CD14-positive monocyte (primary cell): ENCODE measurements at regions not wholly inside any gene's neighbourhood (a gene's known extent, or its start where the extent isn't known, plus 50 kb on each side); places are given as distances from the start of the nearest gene placed in this dataset.

Experiments used
- DNase-seq, 3 donors: peaks; one replicate each; pipeline ENCODE4 v3.0.0-alpha.2; 2011 to 2022
- H2AFZ ChIP-seq: 2 replicates; pipeline ENCODE4 v1.6.0; 2012; ENCODE audit warnings: mild to moderate bottlenecking, low read depth, low read length, inconsistent platforms; ENCODE audit not compliant: insufficient read depth, poor library complexity, severe bottlenecking
- H3K27ac ChIP-seq, 2 donors: 1 replicate in 1 of 2; 2 replicates in 1 of 2; pipeline ENCODE4 v1.5.1; 2012 to 2013; ENCODE audit warnings: low read length in 2 of 2, control low read depth in 1 of 2, inconsistent platforms in 1 of 2, low read depth in 1 of 2, mild to moderate bottlenecking in 1 of 2
- H3K27me3 ChIP-seq, 2 donors: one replicate each; pipeline versions ENCODE4 v1.6.0 to v1.6.1; 2011 to 2013; ENCODE audit warnings: low read length in 2 of 2; ENCODE audit not compliant: control insufficient read depth in 2 of 2, insufficient read depth in 2 of 2
- H3K36me3 ChIP-seq, 2 donors: replicated peaks in 1 of 2; 1 replicate in 1 of 2; 2 replicates in 1 of 2; pipeline versions ENCODE4 v1.5.1 to v1.6.1; 2012 to 2013; ENCODE audit warnings: low read length in 2 of 2, control low read depth in 1 of 2, inconsistent platforms in 1 of 2, mild to moderate bottlenecking in 1 of 2; ENCODE audit not compliant: insufficient read depth in 2 of 2, control insufficient read depth in 1 of 2
- H3K4me1 ChIP-seq, 2 donors: 1 replicate in 1 of 2; 2 replicates in 1 of 2; pipeline versions ENCODE4 v1.5.1 to v1.6.1; 2012 to 2013; ENCODE audit warnings: low read length in 2 of 2, control low read depth in 1 of 2, inconsistent platforms in 1 of 2, mild to moderate bottlenecking in 1 of 2, moderate library complexity in 1 of 2; ENCODE audit not compliant: insufficient read depth in 2 of 2, control insufficient read depth in 1 of 2
- H3K4me2 ChIP-seq: replicated peaks from 2 replicates; pipeline ENCODE3; 2012; ENCODE audit warnings: low read length, moderate library complexity, mild to moderate bottlenecking; ENCODE audit not compliant: poor library complexity, severe bottlenecking; ENCODE audit errors: extremely low read depth
- H3K4me3 ChIP-seq, 3 experiments: fragments of 200-600 bp in 1 of 3; sonication (generic) in 1 of 3; replicated peaks in 1 of 3; 1 replicate in 2 of 3; 2 replicates in 1 of 3; pipeline ENCODE4 v1.5.1; 2011 to 2013; ENCODE audit warnings: low read length in 3 of 3, mild to moderate bottlenecking in 3 of 3, control low read depth in 2 of 3, low read depth in 2 of 3, inconsistent platforms in 1 of 3, moderate library complexity in 1 of 3
- H3K79me2 ChIP-seq: 2 replicates; pipeline ENCODE4 v1.6.0; 2012; ENCODE audit warnings: mild to moderate bottlenecking, control low read depth, inconsistent platforms, low read length, moderate library complexity; ENCODE audit not compliant: insufficient read depth
- H3K9ac ChIP-seq: 2 replicates; pipeline ENCODE4 v1.6.0; 2017; ENCODE audit warnings: low read length, mild to moderate bottlenecking; ENCODE audit not compliant: insufficient read depth, poor library complexity, severe bottlenecking
- H3K9me3 ChIP-seq, 2 donors: replicated peaks in 1 of 2; 1 replicate in 1 of 2; 2 replicates in 1 of 2; pipeline versions ENCODE4 v1.5.1 to v1.6.1; 2012 to 2013; ENCODE audit warnings: low read length in 2 of 2, control low read depth in 1 of 2; ENCODE audit not compliant: control insufficient read depth in 1 of 2, insufficient read depth in 1 of 2
- H4K20me1 ChIP-seq: 2 replicates; pipeline ENCODE4 v1.6.0; 2012; ENCODE audit warnings: mild to moderate bottlenecking, low read length, control low read depth, moderate library complexity; ENCODE audit not compliant: insufficient read depth
- H3K27ac Mint-ChIP-seq, 7 donors: one replicate each; pipeline ENCODE4 v1.8.0; 2020; ENCODE audit warnings: mild to moderate bottlenecking in 7 of 7, mixed read lengths in 7 of 7, moderate library complexity in 6 of 7, inconsistent platforms in 2 of 7
- H3K27me3 Mint-ChIP-seq, 3 donors: one replicate each; pipeline ENCODE4 v1.8.0; 2021 to 2022; ENCODE audit warnings: low read depth in 3 of 3, mild to moderate bottlenecking in 3 of 3, mixed read lengths in 3 of 3, moderate library complexity in 3 of 3, inconsistent platforms in 1 of 3
- H3K36me3 Mint-ChIP-seq, 2 donors: one replicate each; pipeline ENCODE4 v1.8.0; 2020; ENCODE audit warnings: mixed read lengths in 2 of 2, inconsistent platforms in 1 of 2, mild to moderate bottlenecking in 1 of 2
- H3K4me1 Mint-ChIP-seq: one replicate; pipeline ENCODE4 v1.8.0; 2020; ENCODE audit warnings: mild to moderate bottlenecking, mixed read lengths
- H3K4me3 Mint-ChIP-seq, 2 donors: one replicate each; pipeline ENCODE4 v1.8.0; 2020; ENCODE audit warnings: mild to moderate bottlenecking in 2 of 2, mixed read lengths in 2 of 2, moderate library complexity in 1 of 2
- H3K9me3 Mint-ChIP-seq, 7 donors: one replicate each; pipeline ENCODE4 v1.8.0; 2020 to 2022; ENCODE audit warnings: mixed read lengths in 7 of 7, mild to moderate bottlenecking in 6 of 7, moderate library complexity in 6 of 7, inconsistent platforms in 2 of 7
- WGBS: methylation state at CpG from one replicate; pipeline ENCODE4 v1.1.5; 2013; ENCODE audit warnings: missing lambda C conversion rate; ENCODE audit not compliant: insufficient coverage; 5-methylcytosine and 5-hydroxymethylcytosine counted together
- intact Hi-C, 2 donors: fragments of 100-400 bp; cut with micrococcal nuclease; formaldehyde crosslinking; loops; one replicate each; pipeline versions ENCODE4 v1.15.0 to v1.15.1; 2023
- TF ChIP-seq, protein P1 (sequence below): fragments of 200-600 bp; IDR thresholded peaks from one replicate; pipeline ENCODE4 v1.8.0; 2022; ENCODE audit warnings: antibody characterized with exemption, mild to moderate bottlenecking

DNA sequence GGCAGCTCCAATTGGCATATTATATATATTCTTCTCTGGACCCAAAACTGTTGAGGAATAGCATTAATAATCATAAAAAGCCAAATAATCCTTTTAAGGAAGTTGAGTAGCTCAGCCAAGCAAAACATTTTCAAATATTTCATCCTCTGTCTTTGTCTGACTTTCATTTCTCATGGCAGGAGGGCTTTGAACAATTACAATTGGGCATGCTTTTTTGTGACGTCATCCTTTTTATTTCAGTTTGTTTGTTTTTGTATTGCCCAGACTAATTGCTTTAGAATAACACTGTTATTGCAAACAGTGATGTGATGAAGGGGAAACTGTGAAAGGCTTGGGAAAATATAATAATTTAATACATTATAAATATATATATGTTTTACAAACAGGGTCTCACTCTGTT, 65.2 kb upstream of the MAP1B start:
- no peak overlapping the region for H3K9ac ChIP-seq
- no peaks in the 10 kb centered on the region for H3K4me1 ChIP-seq
- no peaks in the 10 kb centered on the region for H3K36me3 ChIP-seq
- no CpG with 5 or more reads among the region's 1 CpG for WGBS
- intact Hi-C loops, result no loop called here
- Mint-ChIP-seq H3K9me3 (peaks cover 0 to 6% (median 0%) of the 10 kb centered on the region in 7 donors), H3K27me3 (peaks cover 2 to 4% (median 3%) of the 10 kb centered on the region in 3 donors), H3K4me1 (no peaks in the 10 kb centered on the region), H3K4me3 (no peak overlapping the region), H3K36me3 (no peaks in the 10 kb centered on the region), H3K27ac (no peak overlapping the region)
- no peak overlapping the region for H3K27ac ChIP-seq
- no peak overlapping the region for H3K4me2 ChIP-seq
- H3K79me2 ChIP-seq, result no peaks in the 10 kb centered on the region
- TF ChIP-seq, protein P1, sequence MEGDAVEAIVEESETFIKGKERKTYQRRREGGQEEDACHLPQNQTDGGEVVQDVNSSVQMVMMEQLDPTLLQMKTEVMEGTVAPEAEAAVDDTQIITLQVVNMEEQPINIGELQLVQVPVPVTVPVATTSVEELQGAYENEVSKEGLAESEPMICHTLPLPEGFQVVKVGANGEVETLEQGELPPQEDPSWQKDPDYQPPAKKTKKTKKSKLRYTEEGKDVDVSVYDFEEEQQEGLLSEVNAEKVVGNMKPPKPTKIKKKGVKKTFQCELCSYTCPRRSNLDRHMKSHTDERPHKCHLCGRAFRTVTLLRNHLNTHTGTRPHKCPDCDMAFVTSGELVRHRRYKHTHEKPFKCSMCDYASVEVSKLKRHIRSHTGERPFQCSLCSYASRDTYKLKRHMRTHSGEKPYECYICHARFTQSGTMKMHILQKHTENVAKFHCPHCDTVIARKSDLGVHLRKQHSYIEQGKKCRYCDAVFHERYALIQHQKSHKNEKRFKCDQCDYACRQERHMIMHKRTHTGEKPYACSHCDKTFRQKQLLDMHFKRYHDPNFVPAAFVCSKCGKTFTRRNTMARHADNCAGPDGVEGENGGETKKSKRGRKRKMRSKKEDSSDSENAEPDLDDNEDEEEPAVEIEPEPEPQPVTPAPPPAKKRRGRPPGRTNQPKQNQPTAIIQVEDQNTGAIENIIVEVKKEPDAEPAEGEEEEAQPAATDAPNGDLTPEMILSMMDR, result no peak
- H3K27me3 ChIP-seq, result no peaks in the 10 kb centered on the region
- no peak for DNase-seq
- H4K20me1 ChIP-seq, result no peaks in the 10 kb centered on the region
- H2AFZ ChIP-seq, result no peak overlapping the region
- no peak overlapping the region for H3K4me3 ChIP-seq
- H3K9me3 ChIP-seq, result no peaks in the 10 kb centered on the region

DNA sequence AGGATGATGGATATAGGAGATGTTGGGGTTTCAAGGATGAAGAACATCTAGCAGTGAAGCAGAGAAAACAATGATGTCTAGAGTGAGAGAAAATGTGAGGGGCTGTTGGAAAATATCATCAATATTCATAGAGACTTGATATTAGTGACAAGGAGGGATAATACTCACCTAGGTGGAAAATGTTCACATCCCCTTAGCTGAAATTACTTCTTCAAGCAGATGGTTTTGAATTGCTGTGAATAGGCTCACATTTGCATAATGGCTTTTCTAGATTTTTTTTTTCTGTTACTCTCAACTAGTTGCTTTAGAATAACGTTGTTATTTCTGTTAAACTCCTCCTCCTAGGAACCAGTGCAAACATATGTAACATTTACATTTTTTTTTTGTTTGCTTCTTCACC, 61.6 kb upstream of the MAP1B start:
- H3K36me3 ChIP-seq, result no peaks in the 10 kb centered on the region
- Mint-ChIP-seq H3K4me1 (no peaks in the 10 kb centered on the region), H3K4me3 (no peak overlapping the region), H3K27ac (no peak overlapping the region), H3K27me3 (peaks cover under 1 to 2% (median 2%) of the 10 kb centered on the region in 3 donors), H3K36me3 (no peaks in the 10 kb centered on the region), H3K9me3 (peaks cover 0 to 8% (median 2%) of the 10 kb centered on the region in 7 donors)
- no peaks in the 10 kb centered on the region for H3K9me3 ChIP-seq
- TF ChIP-seq, protein P1, result no peak
- H3K4me2 ChIP-seq, result no peak overlapping the region
- intact Hi-C loops, result no loop called here
- no peak overlapping the region for H3K4me3 ChIP-seq
- DNase-seq, result no peak
- no peaks in the 10 kb centered on the region for H3K27me3 ChIP-seq
- WGBS, result no CpG with 5 or more reads among the region's 1 CpG
- H3K79me2 ChIP-seq, result no peaks in the 10 kb centered on the region
- H2AFZ ChIP-seq, result no peak overlapping the region
- H3K27ac ChIP-seq, result no peak overlapping the region
- H3K4me1 ChIP-seq, result no peaks in the 10 kb centered on the region
- H4K20me1 ChIP-seq, result no peaks in the 10 kb centered on the region
- no peak overlapping the region for H3K9ac ChIP-seq
